Panc1 (cell line): ENCODE measurements at regions not wholly inside any gene's neighbourhood (a gene's known extent, or its start where the extent isn't known, plus 50 kb on each side); places are given as distances from the start of the nearest gene placed in this dataset.

Experiments
- ATAC-seq: fragments of 200-7000 bp; cut with Tn5 transposase; 2 replicates; pipeline ENCODE4 v1.9.1; 2020; ENCODE audit warnings: mild to moderate bottlenecking, moderate library complexity
- BruUV-seq: library from RNA; stranded (reverse); fragments of 400-500 nt; replicated peaks from 2 replicates; lab custom pipeline; 2021; lab: Mats Ljungman, UMichigan
- CTCF ChIA-PET: fragments of 300-600 bp; sonication (Branson Sonifier 250); formaldehyde crosslinking; loops from one replicate; lab custom pipeline; 2022; ENCODE audit warnings: antibody characterized with exemption; lab: Charles Lee
- POLR2A ChIA-PET: fragments of 300-600 bp; sonication (Branson Sonifier 250); formaldehyde crosslinking; loops from one replicate; lab custom pipeline; 2022; ENCODE audit warnings: antibody characterized with exemption; lab: Charles Lee
- DNase-seq: peaks from one replicate; pipeline ENCODE4 v3.0.0-alpha.2; 2010; ENCODE audit warnings: low read depth, low spot score
- H3K27ac ChIP-seq: 2 replicates; pipeline ENCODE4 v1.5.1; 2011; ENCODE audit warnings: mild to moderate bottlenecking, low read length, inconsistent platforms
- H3K27me3 ChIP-seq: fragments of 200-500 bp; sonication (Bioruptor generic); 2 replicates; pipeline ENCODE4 v1.6.0; 2014; ENCODE audit warnings: low read length, inconsistent platforms; ENCODE audit not compliant: control insufficient read depth, insufficient read depth
- H3K36me3 ChIP-seq: fragments of 200-500 bp; sonication (Bioruptor generic); 2 replicates; pipeline ENCODE4 v1.5.1; 2014; ENCODE audit warnings: inconsistent platforms, mild to moderate bottlenecking, low read length, moderate library complexity; ENCODE audit not compliant: control insufficient read depth, insufficient read depth
- H3K4me1 ChIP-seq: 2 replicates; pipeline ENCODE4 v1.5.1; 2011; ENCODE audit warnings: inconsistent platforms, mild to moderate bottlenecking, low read length, moderate library complexity; ENCODE audit not compliant: control insufficient read depth, insufficient read depth
- H3K4me3 ChIP-seq, 2 experiments: 2 replicates each; pipeline ENCODE4 v1.5.1; 2011 to 2012; ENCODE audit warnings: low read depth in 2 of 2, low read length in 2 of 2, mild to moderate bottlenecking in 2 of 2, inconsistent platforms in 1 of 2, moderate library complexity in 1 of 2
- H3K9me3 ChIP-seq: fragments of 200-500 bp; sonication (Bioruptor generic); 2 replicates; pipeline ENCODE4 v1.5.1; 2014; ENCODE audit warnings: low read depth, mild to moderate bottlenecking, inconsistent platforms, low read length, moderate library complexity; ENCODE audit not compliant: control insufficient read depth, insufficient read depth
- CTCF ChIP-seq: fragments of 450-650 bp; IDR thresholded peaks from 2 replicates; pipeline ENCODE4 v1.5.1; 2017; ENCODE audit warnings: mild to moderate bottlenecking
- POLR2AphosphoS5 ChIP-seq: IDR thresholded peaks from 2 replicates; pipeline ENCODE4 v1.6.1; 2012; ENCODE audit warnings: mild to moderate bottlenecking, low read depth, low read length, moderate library complexity
- SIN3A ChIP-seq: IDR thresholded peaks from 2 replicates; pipeline ENCODE4 v1.6.1; 2012; ENCODE audit warnings: low read depth, mild to moderate bottlenecking, low read length, moderate library complexity, borderline replicate concordance; ENCODE audit not compliant: insufficient read depth
- TCF7L2 ChIP-seq: IDR thresholded peaks from 2 replicates; pipeline ENCODE4 v1.6.1; 2011; ENCODE audit warnings: mild to moderate bottlenecking, low read depth, low read length, inconsistent platforms
- in situ Hi-C: cut with HindIII; loops from 2 replicates; pipeline ENCODE4 v1.10.0; 2016; ENCODE audit warnings: low sequenced_read_pairs, low pct_unique_long_range_greater_than_20kb
- intact Hi-C: fragments of 100-400 bp; cut with micrococcal nuclease; formaldehyde crosslinking; loops from one replicate; pipeline ENCODE4 v1.10.0; 2022; ENCODE audit not compliant: unreplicated experiment
- TF ChIP-seq, protein P1 (sequence below), 2 experiments: IDR thresholded peaks; 2 replicates each; pipeline ENCODE4 v1.6.1; 2011 to 2012; ENCODE audit warnings: low read depth in 2 of 2, control low read depth in 1 of 2, low read length in 1 of 2, mild to moderate bottlenecking in 1 of 2, moderate library complexity in 1 of 2; ENCODE audit not compliant: insufficient read depth in 1 of 2

GRCh38 chr1:73854527-73854926 lies 343.4 kb downstream of the LRRIQ3 start:
- ATAC-seq (no peak), DNase-seq (no peak)
- H3K27ac ChIP-seq = no peak overlapping the region
- no peak overlapping the region for H3K4me3 ChIP-seq
- no peaks in the 10 kb centered on the region for H3K36me3 ChIP-seq
- H3K4me1 ChIP-seq = no peaks in the 10 kb centered on the region
- H3K27me3 ChIP-seq = no peaks in the 10 kb centered on the region
- intact Hi-C loops = no loop called here
- in situ Hi-C loops = no loop called here
- TF ChIP-seq TCF7L2 (no peak), POLR2AphosphoS5 (no peak), SIN3A (no peak), CTCF (no peak)
- TF ChIP-seq, protein P1, sequence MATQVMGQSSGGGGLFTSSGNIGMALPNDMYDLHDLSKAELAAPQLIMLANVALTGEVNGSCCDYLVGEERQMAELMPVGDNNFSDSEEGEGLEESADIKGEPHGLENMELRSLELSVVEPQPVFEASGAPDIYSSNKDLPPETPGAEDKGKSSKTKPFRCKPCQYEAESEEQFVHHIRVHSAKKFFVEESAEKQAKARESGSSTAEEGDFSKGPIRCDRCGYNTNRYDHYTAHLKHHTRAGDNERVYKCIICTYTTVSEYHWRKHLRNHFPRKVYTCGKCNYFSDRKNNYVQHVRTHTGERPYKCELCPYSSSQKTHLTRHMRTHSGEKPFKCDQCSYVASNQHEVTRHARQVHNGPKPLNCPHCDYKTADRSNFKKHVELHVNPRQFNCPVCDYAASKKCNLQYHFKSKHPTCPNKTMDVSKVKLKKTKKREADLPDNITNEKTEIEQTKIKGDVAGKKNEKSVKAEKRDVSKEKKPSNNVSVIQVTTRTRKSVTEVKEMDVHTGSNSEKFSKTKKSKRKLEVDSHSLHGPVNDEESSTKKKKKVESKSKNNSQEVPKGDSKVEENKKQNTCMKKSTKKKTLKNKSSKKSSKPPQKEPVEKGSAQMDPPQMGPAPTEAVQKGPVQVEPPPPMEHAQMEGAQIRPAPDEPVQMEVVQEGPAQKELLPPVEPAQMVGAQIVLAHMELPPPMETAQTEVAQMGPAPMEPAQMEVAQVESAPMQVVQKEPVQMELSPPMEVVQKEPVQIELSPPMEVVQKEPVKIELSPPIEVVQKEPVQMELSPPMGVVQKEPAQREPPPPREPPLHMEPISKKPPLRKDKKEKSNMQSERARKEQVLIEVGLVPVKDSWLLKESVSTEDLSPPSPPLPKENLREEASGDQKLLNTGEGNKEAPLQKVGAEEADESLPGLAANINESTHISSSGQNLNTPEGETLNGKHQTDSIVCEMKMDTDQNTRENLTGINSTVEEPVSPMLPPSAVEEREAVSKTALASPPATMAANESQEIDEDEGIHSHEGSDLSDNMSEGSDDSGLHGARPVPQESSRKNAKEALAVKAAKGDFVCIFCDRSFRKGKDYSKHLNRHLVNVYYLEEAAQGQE (IDR thresholded peaks at IDR 0.05; ENCODE audit: insufficient read depth in 1 of 2, low read depth in 2 of 2, low read length in 1 of 2) = no peak
- H3K9me3 ChIP-seq = no peaks in the 10 kb centered on the region
- ChIA-PET POLR2A (no interaction called here), CTCF (no interaction called here)
- BruUV-seq = no TSS peak

GRCh38 chr1:73842436-73842835 lies 355.5 kb downstream of the LRRIQ3 start:
- no peak for DNase-seq
- TF ChIP-seq CTCF = no peak
- TF ChIP-seq, protein P1 (IDR thresholded peaks at IDR 0.05; ENCODE audit: insufficient read depth in 1 of 2, low read depth in 2 of 2, low read length in 1 of 2) = no peak
- TF ChIP-seq POLR2AphosphoS5 = no peak
- no peak for TF ChIP-seq TCF7L2
- no peak for TF ChIP-seq SIN3A
- H3K4me3 ChIP-seq = no peak overlapping the region
- CTCF ChIA-PET = no interaction called here
- no peaks in the 10 kb centered on the region for H3K27me3 ChIP-seq
- no peaks in the 10 kb centered on the region for H3K4me1 ChIP-seq
- in situ Hi-C loops = no loop called here
- no peak overlapping the region for H3K27ac ChIP-seq
- intact Hi-C loops = loop anchor here (5.0 kb wide), 1 partner anchor 155 kb away; no protein-coding TSS in a partner anchor
- H3K36me3 ChIP-seq = no peaks in the 10 kb centered on the region; the same call in 1 of the 2 replicates
- ATAC-seq = no peak
- POLR2A ChIA-PET = no interaction called here
- H3K9me3 ChIP-seq = no peaks in the 10 kb centered on the region
- no TSS peak for BruUV-seq
